Suppressor macrophage treated with lipopolysaccharide for 4 hours (primary cell): ENCODE measurements at regions not wholly inside any gene's neighbourhood (a gene's known extent, or its start where the extent isn't known, plus 50 kb on each side); places are given as distances from the start of the nearest gene placed in this dataset.

Experiments
- DNase-seq: peaks from one replicate; pipeline ENCODE4 v3.0.0-alpha.2; 2020

DNA sequence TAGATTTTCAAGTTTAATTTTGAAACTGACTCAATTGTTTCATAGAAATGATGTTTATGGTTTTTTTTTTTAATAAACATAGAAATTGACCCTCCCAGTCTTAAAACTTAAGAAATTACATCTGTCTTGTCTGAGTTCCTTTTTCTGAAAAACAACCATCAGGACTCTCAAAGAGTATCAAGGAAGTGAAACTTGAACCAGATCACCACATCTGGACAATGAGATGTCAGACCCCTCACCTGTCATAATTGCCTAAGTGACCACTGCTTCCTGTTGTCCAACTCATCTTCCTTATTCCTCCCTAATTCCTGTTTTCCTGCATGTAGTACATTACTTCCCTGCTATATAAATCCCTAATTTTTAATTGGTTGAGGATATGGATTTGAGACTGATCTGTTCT lies 441.5 kb upstream of the ARHGEF26 start:
- peak; percentile 52 for DNase-seq

GRCh38 chr3:153680526-153680925 lies 440.7 kb upstream of the ARHGEF26 start:
- DNase-seq, result no peak

- no peak for DNase-seq
These were observed 440.1 kb upstream of the ARHGEF26 start for GRCh38 chr3:153681057-153681456.

DNA sequence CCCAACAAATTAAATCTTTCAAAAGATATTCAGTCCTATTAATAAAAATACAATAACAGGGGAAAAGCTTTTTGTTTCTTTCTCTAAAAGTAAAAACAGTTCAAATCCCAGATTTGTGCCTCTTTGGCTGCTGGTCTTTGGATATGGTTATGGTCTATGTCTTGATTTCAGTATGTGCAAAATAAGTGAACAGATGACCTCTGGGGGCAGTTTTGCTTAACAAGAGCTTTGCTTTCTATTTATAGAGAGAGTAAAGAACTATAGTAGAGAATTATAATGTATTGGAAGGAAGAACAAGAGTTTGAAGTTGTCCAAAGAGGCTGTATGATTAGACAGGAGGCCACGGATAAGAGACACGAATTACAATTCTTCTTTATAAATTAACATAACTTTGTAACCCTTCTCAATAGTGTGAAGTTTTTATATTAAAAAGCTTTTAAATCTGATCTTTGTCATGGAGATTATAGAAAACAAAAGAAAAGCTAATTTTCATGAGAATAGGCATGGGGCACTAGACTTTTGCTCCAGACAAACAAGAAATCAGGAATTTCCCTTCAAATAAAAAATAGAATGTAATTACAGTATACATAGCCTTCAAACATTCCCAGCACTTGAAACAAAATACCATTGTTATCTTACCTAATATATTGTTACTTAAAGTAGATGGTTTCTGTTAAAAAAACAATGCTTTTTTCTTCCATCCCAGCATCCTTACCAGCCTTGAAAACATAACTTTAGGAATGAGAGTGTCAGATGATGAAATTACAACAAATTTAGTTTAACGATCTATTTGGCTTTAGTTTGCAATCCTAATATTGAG lies 432.7 kb upstream of the ARHGEF26 start:
- DNase-seq, result no peak

DNA sequence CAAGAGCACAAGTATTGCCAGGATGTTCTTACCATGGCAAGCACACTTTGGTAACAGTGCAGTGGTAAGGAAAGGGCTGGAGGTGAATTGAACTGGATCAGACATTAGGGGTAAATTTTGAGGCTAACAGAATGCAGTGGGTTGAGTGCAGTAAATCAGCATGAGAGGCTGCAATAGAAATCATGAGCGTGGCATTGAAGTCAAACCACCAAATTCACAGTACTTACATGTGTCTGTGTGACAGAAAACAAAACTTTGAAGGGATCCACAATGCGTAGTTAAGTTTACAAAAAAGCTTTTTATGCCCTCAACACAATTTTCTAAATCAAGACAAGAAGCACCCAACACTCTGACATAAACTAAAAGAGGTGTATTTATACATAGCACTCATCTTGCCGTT lies 428.0 kb upstream of the ARHGEF26 start:
- no peak for DNase-seq

DNA sequence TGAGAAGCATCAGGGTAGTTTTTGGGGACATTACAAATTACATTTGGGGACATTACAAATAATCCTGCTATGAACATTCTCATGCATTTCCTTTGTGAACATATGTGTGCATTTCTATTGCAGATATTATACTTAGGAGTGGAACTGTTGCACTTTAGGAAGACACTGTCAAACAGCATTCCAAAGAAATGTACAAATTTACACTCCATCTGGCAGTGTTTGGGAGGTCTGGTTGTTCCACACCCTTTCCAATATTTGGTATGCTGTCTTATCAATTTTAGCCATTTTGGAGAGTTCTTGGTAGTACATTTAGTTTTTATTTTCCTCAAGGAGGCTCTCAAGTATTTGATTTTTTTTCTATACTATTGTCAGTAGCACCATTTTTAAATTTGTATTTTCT lies 419.1 kb upstream of the ARHGEF26 start:
- DNase-seq, result no peak

GRCh38 chr3:153704115-153704514 lies 417.1 kb upstream of the ARHGEF26 start:
- no peak for DNase-seq

GRCh38 chr3:153706706-153707105 lies 414.5 kb upstream of the ARHGEF26 start:
- DNase-seq, result no peak

GRCh38 chr3:153714016-153714415 lies 407.2 kb upstream of the ARHGEF26 start:
- no peak for DNase-seq

GRCh38 chr3:153714588-153715290 lies 406.5 kb upstream of the ARHGEF26 start:
- DNase-seq, result no peak

DNA sequence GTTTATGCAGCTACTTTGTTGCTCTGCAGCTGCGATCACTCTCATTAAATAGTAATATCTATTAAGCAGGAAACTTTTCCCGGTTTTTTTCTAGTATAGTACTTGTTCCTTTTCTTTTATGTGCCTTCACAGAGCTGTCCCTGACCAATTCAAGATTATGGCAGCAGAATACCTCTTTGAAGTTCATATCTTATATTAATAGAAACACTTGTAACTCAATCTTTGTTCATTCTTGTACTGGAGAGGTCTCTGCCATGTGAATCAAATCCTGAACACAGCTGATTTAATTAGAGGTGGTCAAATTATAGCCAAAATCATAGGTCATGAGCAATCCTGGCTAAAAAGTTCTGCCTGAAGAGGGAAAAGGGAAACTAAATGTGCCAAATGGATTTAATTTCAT lies 399.0 kb upstream of the ARHGEF26 start:
- no peak for DNase-seq

DNA sequence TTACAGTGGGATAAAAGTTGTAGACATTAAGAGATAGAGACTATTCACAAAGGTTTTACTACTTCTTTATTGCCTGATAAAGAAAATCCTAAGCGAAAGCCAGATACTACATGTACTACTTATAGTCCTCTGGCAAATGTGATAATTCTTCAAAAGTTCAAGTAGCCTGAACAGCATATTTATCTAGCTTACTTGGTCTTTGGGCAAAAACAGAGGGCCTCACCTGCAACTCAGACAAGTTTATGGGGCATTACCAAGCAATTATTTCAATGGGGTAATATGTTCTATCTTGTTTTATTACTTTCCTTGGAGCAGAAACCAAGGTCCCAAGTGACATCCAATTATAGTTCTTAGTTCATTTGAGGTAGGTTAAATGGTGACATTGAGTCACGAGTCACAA lies 390.1 kb upstream of the ARHGEF26 start:
- DNase-seq, result no peak

DNA sequence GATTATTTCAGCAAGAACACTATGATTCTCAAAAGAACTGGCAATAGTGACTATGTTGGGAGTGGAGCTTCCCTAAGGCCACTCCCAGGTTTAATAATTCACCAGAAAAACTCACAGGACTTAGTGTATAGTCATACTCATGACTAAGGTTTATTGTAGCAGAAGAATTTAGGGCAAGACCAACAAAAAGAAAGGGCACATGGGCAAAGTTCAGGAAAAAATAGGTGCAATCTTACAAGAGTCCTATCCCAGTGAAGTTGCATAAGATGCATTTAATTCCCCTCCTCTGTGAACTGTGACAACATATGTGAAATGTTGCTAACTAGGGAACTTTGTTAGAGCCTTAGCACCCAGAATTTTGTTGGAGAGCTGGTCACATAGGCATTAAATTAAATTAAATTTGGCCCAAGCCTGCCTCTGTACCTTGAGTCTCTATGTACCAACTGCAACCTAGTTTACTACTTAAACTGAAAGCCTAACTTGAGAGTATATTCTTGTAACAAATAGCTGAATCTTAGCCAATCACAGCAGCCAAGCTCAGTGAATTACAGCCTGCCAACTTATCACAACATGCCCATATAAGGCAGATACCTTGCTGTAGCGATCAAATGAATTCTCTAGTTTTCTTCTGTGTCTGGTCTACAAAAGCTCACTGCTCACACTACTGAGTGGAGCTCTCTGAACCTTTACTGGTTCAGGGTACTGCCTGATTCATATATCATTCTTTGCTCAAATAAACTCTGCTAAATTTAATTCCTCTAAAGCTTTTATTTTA lies 386.2 kb upstream of the ARHGEF26 start:
- DNase-seq, result no peak

DNA sequence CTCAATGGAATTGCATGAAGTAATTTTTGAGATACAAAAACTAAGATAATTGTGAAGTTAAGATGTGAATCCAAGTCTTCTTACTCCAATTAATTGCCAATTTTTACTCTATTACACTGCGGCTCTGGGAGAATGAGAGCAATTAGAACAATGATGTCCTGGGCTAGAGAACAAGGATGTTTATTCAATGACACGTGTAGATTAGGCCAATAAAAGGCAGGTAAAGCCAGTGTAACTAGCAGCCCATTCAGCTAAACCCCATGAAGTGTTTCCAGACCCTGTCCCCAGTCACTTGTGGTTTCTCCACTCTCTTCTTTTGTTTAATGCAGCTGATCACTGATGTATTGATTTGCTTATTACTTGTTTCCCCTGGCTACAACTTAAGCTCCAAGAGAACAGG lies 381.1 kb upstream of the ARHGEF26 start:
- no peak for DNase-seq

DNA sequence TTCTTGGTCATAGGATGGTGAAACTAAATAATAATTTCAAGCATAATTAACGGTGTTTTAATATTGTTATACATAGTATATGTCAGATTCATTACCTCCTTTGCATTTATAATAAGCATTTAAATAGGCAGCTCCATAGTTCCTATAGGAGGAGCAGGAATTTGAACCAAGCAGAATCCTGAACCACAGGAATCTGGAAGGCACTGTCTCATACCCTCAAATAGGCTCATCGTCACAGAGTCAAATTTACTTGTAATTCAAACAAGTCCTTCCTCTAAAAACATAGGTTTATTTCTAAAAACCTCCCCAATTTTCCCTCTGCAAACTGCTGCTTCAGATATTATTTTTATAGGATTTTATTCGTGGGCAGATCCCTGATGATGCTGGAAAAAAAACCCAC lies 376.3 kb upstream of the ARHGEF26 start:
- no peak for DNase-seq

GRCh38 chr3:153746211-153746610 lies 375.0 kb upstream of the ARHGEF26 start:
- DNase-seq, result no peak

DNA sequence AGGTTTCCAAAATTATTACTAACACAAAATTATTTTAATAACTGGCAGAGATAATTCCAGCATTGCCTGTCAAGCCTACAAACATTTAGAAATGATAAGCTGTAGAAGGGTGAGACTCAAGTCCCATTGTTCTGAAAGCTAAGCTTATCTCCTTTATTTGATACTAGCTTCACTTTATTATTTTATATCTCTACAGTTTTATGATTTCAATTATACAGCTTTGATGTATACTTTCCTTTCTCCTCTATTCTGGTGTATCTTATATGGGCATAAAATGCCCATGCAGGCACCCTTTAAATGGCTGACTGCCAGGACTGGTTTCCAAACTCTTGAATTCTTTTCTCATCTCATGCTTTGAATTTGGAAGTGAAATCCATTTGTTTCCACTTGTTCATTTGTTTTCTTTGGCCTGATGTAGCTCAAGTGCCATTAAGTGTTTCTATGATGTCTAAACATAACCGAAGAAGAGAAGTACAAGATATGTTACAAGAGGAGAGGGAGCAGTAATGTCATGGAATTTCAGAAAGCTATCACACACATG lies 372.1 kb upstream of the ARHGEF26 start:
- no peak for DNase-seq

DNA sequence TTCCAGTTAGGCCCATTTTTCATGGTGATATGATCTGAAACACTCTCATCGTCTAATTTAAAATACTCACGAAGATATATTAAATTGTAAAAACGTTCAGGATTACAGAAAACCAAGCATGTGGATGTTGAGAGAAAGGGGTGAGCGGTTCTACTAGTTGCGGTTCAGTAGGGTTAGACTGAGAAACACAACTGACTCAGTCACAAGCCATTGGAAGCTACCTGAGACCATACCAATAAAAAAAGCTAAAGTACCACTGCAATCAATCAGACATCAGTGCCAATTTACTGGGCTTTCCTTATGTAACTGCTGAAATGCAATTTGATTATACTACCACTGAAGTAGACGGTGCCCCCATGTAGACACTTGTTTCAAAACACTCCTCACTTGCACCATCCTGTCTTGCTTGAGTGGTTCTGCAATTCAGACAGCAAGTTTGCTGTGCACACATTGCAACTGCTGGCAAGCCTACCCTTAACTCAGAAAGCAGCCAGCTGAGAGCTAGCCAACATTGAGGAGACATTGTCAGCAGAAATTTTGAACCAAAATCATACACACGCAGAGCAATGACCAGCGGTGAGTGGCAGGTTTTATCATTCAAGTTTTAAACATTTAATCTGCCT lies 368.7 kb upstream of the ARHGEF26 start:
- DNase-seq, result no peak

DNA sequence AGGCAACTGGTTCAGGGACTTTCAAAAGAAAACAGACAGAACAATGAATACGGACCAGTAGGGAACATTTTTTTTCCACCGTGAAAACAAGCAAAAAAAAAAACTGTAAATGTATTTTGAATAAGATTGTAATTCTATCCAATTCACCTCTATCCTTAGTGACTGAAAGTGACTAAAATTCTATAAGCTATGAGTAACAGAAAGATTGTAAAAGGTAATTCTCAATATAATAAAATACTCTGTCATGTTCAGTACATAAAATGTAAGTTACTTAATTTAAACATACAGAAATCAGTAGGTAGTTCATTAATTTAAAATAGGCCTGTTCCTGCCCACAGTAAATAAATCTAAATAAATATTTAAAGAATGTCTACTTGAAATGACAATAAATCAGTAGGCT lies 368.2 kb upstream of the ARHGEF26 start:
- no peak for DNase-seq

GRCh38 chr3:153756816-153757215 lies 364.4 kb upstream of the ARHGEF26 start:
- no peak for DNase-seq

GRCh38 chr3:153757839-153758238 lies 363.4 kb upstream of the ARHGEF26 start:
- no peak for DNase-seq

GRCh38 chr3:153760948-153761347 lies 360.2 kb upstream of the ARHGEF26 start:
- peak; percentile 12 for DNase-seq
